Skin of body (tissue), 1 donor: ENCODE measurements at regions not wholly inside any gene's neighbourhood (a gene's known extent, or its start where the extent isn't known, plus 50 kb on each side); places are given as distances from the start of the nearest gene placed in this dataset.
"Not testable (repeated sequence)": the region's sequence is repeated elsewhere in the genome, so short reads cannot be mapped to it uniquely, and the experiment has no call there.

ENCODE experiments used
- DNase-seq: peaks from one replicate; lab custom pipeline; 2025; lab: John Stamatoyannopoulos, UW

- no peak for DNase-seq
Observed at GRCh38 chr18:11511434-11512095, 97.8 kb upstream of the SLC35G4 start.

DNA sequence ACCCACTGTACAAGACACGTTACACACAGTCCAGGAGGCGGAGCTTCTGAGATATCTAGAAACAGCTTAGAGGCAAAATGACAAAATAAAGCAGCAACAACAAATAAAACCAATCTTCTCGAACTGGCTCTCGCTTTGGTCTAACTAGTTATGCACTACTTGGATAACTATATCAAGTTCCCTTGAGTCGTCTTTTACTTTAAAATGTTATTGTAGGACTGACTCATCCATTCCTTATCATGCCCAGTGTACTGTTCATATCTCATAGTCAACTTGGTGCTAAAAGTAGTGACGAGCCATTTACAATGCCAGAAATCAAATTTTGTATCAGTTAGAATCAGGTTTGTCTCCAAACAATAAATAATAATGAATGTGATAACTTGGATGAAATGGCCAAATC lies 102.5 kb upstream of the SLC35G4 start:
- DNase-seq: no peak

DNA sequence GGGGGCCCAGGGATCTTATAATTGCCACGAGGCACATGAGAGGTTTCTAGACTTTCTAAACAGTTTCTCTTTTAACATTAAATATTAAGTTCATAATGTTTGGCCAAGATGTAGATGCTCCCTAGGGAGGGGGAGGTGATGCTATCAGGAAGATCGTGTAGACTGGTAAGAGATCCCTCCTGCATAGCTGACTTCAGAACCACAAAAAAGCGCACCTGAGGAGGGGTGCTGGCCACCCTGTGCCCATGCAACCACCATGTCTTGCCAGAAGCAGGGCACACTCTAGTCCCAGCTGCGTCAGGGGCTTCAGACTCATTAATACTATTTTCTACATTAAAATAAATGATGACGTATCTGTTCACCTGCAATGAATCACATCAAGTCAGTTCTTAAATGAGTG lies 103.4 kb upstream of the SLC35G4 start:
- no peak for DNase-seq

GRCh38 chr18:11504962-11505361 lies 104.4 kb upstream of the SLC35G4 start:
- DNase-seq: no peak

GRCh38 chr18:11502368-11502767 lies 107.0 kb upstream of the SLC35G4 start:
- DNase-seq: no peak

DNA sequence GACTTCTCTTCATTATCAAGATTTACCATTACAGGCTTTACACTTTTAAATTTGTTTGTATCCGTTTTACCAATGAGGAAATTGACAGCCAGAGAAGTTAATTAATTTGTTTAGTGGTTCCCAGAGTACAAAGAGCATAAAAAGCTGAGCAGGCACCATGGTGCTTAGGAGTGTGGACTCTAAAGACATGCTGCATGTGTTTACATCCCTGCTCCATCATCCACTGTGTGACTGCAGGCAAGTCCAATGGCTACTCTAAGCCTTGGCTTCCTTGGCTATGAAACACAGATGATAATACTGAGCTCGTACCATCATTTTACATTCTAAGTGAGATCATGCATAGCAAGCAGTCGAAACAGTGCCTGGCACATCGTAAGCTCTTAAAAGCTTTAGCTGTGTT lies 108.0 kb upstream of the SLC35G4 start:
- DNase-seq: no peak

DNA sequence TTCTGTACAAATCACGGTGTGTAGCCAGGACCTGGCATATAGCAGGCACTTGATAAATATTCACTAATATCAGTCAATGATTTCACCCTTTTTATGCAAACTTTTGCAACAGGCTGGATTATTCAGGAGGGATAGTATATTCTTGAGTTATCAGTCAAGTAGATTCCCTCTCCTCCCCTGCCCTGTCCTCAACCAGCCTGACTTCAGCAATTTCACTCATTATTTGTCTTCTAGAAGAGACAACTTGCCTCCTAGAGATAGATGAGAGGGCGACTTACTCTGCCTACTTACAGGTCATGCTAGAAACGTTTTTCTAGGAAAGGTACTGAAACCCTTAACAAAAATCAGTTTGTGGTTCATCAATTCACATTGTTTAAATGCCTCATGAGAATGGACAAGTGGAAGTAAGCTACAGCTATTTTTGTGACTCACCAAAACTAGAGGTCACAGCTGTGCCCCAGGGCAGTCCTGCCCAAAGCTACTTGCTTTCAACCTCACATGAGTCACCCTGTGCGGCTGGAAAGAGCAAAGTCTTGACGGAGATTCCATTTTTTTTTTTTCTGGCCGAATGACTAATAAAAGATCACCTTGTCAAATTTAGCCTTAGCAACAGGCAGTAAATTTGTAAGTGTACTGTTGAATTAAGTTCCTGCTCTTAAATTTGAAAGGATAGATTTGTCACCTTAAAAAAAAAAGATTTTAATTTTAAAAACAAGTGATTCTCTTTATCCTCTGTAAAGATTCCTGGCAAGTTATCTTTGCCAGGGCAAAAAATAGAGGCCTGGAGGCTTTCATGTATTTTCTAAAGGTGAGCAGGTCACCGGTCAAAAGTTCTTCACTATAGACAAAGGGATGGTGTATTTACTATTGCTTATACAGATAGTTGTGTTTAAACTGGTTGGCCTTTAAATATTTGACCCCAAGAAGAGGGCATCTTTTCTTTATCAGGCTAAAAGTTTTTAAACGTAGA lies 109.0 kb upstream of the SLC35G4 start:
- no peak for DNase-seq

DNA sequence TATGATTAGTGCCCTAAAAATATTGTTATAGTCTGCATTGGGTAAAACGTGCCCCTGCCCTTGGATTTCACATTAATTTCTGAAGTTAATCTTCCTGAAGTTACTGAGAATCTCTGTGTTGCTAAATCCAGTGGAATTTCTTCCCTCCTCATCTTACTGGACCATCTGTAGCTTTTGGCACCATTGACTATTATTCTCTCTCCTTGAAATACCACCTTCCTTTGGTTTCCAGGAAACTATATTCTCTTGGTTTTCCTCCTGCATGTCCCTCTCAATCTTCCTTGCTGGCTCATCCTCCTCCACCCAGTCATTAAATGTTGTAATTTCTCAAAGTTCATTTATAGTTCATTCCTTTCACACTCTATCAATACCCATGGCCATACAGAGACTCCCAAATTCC lies 110.6 kb upstream of the SLC35G4 start:
- DNase-seq: no peak

DNA sequence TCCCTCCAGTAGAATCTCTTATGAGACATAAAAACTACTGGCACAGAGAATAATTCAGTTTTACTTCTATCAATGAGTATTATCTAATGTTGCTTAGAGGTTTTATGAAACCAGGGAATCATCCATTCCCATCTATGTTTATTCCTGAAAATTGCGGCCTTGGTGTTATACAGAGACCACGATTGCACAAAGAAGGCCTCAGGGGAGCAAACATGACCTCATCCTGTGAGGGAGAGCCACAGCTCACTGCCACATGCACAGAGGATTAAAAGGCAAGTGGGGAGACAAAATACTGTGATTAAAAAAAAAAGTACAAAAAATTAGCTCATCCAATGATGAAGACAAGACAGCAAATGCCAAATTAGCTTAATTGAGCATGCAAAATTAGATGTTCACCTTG lies 111.8 kb upstream of the SLC35G4 start:
- peak; percentile 54 for DNase-seq

DNA sequence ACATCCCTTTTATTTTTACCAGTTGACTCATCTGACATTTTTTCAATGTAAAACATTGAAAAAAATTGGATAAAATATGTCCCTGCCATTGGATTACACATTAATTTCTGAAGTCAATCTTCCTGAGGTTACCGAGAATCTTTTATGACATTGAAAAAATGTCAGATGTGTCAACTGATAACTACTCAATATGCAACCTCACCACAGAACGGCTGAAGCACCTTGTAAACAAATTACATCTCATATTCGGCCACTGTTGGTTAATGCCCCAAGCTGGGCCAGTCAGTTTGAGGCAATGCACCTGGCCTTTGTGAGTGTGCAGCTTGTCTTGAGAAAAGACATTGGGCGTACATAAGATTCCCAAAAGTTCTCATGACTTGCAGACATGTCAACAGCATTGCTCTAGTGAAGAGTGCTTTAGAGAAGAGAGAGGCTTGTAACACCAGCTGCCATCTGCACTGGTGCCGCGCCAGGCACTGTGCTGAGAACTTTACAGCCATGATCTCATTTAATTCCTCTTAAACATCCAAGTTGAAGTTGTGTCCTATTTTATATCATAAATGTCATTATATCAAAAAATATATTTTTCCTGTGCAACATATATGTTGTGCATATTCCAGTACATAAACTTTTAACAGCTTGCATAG lies 112.7 kb upstream of the SLC35G4 start:
- DNase-seq: peak; percentile 13

DNA sequence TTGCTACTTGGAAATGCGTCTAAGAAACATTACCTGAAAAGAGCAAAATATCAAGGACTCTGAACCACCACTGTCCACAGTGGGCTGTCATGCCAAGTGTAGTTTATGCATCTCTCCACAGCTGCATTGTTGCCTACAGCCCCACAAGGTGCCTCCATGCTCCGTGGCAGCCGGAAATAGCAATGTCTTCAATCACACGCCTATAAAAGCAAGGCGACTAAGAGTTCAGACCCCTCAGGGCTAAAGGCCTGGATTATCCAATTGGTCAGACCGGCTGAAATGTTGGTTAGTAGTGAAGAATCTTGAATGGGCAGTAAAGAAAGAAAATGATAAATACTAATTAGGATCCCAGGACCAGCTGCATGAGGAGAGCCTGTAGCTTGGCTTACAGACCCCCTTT lies 114.0 kb upstream of the SLC35G4 start:
- DNase-seq: no peak

- peak; percentile 50 for DNase-seq
Observed at GRCh38 chr18:11494107-11494506, 115.3 kb upstream of the SLC35G4 start.

DNA sequence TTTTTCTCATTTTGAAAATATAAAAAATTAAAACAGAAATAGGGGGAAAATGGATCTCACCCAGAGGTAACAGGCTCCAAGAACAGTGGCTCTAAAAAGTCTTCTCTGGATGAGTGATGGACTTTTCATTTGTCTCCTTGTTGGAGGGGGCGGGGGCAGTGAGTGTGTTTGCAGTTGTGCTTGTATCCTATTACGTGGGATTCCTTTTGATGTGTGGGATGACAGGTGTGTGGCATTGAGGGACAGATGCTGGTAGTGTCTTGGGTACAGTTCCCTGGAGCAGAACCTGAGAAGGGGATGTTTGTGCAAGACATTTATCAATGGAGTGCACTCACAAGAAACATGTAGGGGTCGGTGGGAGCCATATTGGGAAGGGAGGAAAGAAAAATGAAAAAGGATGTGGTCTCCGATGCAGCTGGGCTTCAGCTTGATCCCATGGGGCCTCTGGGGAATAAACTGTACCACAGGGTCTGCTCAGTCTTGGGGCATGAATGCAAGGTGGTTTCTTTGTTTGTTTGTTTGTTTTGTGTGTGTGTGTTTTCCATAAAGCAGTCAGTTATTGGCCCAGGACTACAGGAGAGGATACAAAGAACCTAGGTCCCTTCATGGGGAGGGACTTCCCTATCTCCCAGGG lies 120.0 kb upstream of the SLC35G4 start:
- DNase-seq: no peak

DNA sequence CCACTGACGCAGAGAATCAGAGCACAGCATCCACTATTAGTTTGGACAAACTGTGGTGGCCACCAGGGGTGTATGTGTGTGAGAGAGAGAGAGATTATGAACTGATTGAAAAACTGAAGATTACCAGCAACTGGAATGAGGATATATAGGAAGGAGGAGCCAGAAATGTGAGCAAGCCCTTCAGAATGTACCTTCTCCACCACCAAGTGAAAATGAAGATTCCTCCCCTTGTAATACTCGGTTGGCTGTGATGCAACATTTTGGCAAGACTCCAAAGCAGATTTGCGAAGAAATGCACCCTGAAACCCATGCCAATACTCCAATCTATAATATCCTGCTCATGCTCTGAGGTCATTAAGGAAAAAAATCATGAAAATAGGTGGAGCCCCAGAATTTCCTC lies 121.2 kb upstream of the SLC35G4 start:
- no peak for DNase-seq

- no peak for DNase-seq
Observed at GRCh38 chr18:11487390-11487789, 122.0 kb upstream of the SLC35G4 start.

DNA sequence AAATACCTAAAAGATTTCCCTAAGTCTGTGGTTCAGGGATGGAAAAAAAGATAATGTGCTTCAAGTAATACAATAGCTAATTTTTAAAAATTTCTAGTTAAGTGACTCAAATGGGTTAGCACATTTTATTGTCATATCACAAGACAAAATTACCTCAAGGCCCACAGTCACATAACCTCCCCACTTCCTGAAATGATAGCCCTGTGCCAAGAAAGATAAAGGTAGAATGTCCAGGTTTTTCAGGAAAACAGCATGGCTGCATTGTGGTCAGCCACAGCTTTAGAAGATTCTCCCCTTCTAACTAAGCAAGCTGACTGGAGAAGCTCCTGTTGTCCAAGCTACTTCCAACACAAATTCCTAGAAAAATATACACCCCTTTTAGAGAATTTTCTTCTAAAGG lies 127.1 kb upstream of the SLC35G4 start:
- DNase-seq: no peak

DNA sequence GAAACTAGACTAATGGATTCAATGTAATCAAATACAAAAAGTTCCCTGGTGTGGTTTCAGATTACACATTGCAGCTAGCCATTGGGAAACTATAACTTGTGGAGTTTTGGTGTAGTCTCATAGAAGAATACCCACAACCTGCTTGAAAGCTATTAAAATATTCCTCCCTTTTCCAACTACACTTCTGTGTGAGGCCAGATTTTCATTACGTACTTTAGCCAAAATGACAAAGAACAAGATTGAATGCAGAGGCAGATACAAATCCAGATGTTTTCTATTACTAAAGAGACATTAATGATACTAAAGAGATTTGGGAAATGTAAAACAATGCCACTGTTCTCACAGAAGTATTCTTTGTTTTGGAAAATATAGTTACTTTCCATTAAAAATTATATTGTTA lies 128.7 kb upstream of the SLC35G4 start:
- DNase-seq: no peak

GRCh38 chr18:11479031-11479430 lies 130.4 kb upstream of the SLC35G4 start:
- not testable (repeated sequence) for DNase-seq

- no peak for DNase-seq
Observed at GRCh38 chr18:11470941-11471340, 138.5 kb upstream of the SLC35G4 start.

GRCh38 chr18:11468617-11469016 lies 140.8 kb upstream of the SLC35G4 start:
- peak; percentile 56 for DNase-seq

GRCh38 chr18:11468120-11468519 lies 141.3 kb upstream of the SLC35G4 start:
- no peak for DNase-seq

- no peak for DNase-seq
Observed at GRCh38 chr18:11467611-11468010, 141.8 kb upstream of the SLC35G4 start.
